HepG2 (cell line): ENCODE measurements at regions not wholly inside any gene's neighbourhood (a gene's known extent, or its start where the extent isn't known, plus 50 kb on each side); places are given as distances from the start of the nearest gene placed in this dataset.

Source experiments
- ADNP ChIP-seq: sonication (generic); formaldehyde crosslinking; IDR thresholded peaks from 2 replicates; pipeline ENCODE4 v1.4.0; 2020; ENCODE audit warnings: missing genetic modification reagents
- AHR ChIP-seq: IDR thresholded peaks from 2 replicates; pipeline ENCODE4 v1.6.1; 2018; ENCODE audit warnings: missing genetic modification reagents, missing compliant biosample characterization
- GATAD2A ChIP-seq: IDR thresholded peaks from 2 replicates; pipeline ENCODE4 v1.6.1; 2016
- HDAC2 ChIP-seq: sonication (generic); formaldehyde crosslinking; IDR thresholded peaks from 2 replicates; pipeline ENCODE4 v1.4.0; 2020; ENCODE audit warnings: missing genetic modification reagents
- HNF4A ChIP-seq: sonication (generic); formaldehyde crosslinking; IDR thresholded peaks from 2 replicates; pipeline ENCODE4 v1.4.0; 2020; ENCODE audit warnings: missing genetic modification reagents
- MED1 ChIP-seq: sonication (generic); formaldehyde crosslinking; IDR thresholded peaks from 2 replicates; pipeline ENCODE4 v1.4.0; 2020; ENCODE audit warnings: missing genetic modification reagents
- NRL ChIP-seq: sonication (generic); formaldehyde crosslinking; IDR thresholded peaks from 2 replicates; pipeline ENCODE4 v1.5.0; 2020; ENCODE audit warnings: missing genetic modification reagents, mild to moderate bottlenecking, moderate library complexity, borderline replicate concordance
- PPARG ChIP-seq: conservative IDR thresholded peaks from 2 replicates; pipeline ENCODE4 v1.6.1; 2016; ENCODE audit warnings: missing biosample characterization, missing genetic modification reagents
- PRPF4 ChIP-seq: fragments of 200-400 bp; formaldehyde crosslinking; IDR thresholded peaks from 2 replicates; pipeline ENCODE4 v1.6.1; 2016; ENCODE audit warnings: low read length, low read depth; ENCODE audit not compliant: poor library complexity, severe bottlenecking
- RARG ChIP-seq: sonication (generic); formaldehyde crosslinking; IDR thresholded peaks from 2 replicates; pipeline ENCODE4 v1.4.0; 2020; ENCODE audit warnings: low read depth, mild to moderate bottlenecking, missing genetic modification reagents
- SAP130 ChIP-seq: IDR thresholded peaks from 2 replicates; pipeline ENCODE4 v1.6.1; 2016; ENCODE audit warnings: low read depth
- STAG1 ChIP-seq: sonication (generic); formaldehyde crosslinking; IDR thresholded peaks from 2 replicates; pipeline ENCODE4 v1.4.0; 2020; ENCODE audit warnings: missing genetic modification reagents
- TGIF2 ChIP-seq: IDR thresholded peaks from 2 replicates; pipeline ENCODE4 v1.6.1; 2016; ENCODE audit warnings: control low read depth, missing compliant biosample characterization
- TRIM24 ChIP-seq: sonication (generic); formaldehyde crosslinking; IDR thresholded peaks from 2 replicates; pipeline ENCODE4 v1.8.0; 2022; ENCODE audit warnings: mild to moderate bottlenecking, missing genetic modification reagents
- ZMYM2 ChIP-seq: sonication (generic); formaldehyde crosslinking; IDR thresholded peaks from 2 replicates; pipeline ENCODE4 v1.8.0; 2022; ENCODE audit warnings: mild to moderate bottlenecking, missing genetic modification reagents
- ZNF232 ChIP-seq: sonication (generic); formaldehyde crosslinking; IDR thresholded peaks from 2 replicates; pipeline ENCODE4 v1.4.0; 2020; ENCODE audit warnings: missing genetic modification reagents, borderline replicate concordance
- ZNF3 ChIP-seq: IDR thresholded peaks from 2 replicates; pipeline ENCODE4 v1.7.0; 2017; ENCODE audit warnings: inconsistent platforms
- ZNF350 ChIP-seq: sonication (generic); formaldehyde crosslinking; IDR thresholded peaks from 2 replicates; pipeline ENCODE4 v1.4.0; 2020; ENCODE audit warnings: mild to moderate bottlenecking, low read depth, missing genetic modification reagents, borderline replicate concordance
- ZNF749 ChIP-seq: sonication (generic); formaldehyde crosslinking; IDR thresholded peaks from 2 replicates; pipeline ENCODE4 v1.8.0; 2022; ENCODE audit warnings: mild to moderate bottlenecking, missing genetic modification reagents, moderate library complexity, borderline replicate concordance
- ZSCAN20 ChIP-seq: sonication (generic); formaldehyde crosslinking; IDR thresholded peaks from 2 replicates; pipeline ENCODE4 v1.4.0; 2020; ENCODE audit warnings: missing genetic modification reagents, mild to moderate bottlenecking, borderline replicate concordance
- ZSCAN25 ChIP-seq: sonication (generic); formaldehyde crosslinking; IDR thresholded peaks from 2 replicates; pipeline ENCODE4 v1.8.0; 2022; ENCODE audit warnings: mild to moderate bottlenecking, missing genetic modification reagents
- TF ChIP-seq, protein P1 (sequence below): sonication (generic); formaldehyde crosslinking; IDR thresholded peaks from 2 replicates; pipeline ENCODE4 v1.5.0; 2020; ENCODE audit warnings: mild to moderate bottlenecking, missing genetic modification reagents, moderate library complexity
- TF ChIP-seq, protein P2 (sequence below): sonication (generic); formaldehyde crosslinking; IDR thresholded peaks from 2 replicates; pipeline ENCODE4 v1.4.0; 2020; ENCODE audit warnings: missing genetic modification reagents

DNA sequence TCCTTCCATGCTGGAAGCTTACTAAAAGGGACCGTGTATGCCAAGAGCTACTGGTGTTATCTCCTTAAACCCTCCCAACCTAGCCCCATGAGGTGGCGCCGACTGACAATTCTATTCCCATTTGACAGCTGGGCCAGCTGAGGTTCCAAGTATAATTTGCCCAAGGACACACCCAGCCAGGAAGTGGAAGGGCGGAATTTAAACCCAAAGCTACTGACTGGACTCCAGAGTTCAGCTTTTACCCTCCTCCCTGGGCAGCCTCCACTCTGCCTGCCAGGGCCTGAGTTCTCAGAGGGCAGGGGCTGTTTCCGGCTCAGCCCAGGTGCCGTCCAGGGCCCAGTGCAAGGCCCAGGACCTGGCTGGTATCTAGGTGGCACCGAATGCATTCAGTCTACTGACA is 71.8 kb downstream of the C9orf50 start (continued):
- no peak for TF ChIP-seq ZSCAN20 (CRISPR knock-in tag)
- peak; percentile 36; the same call in 1 of the 2 replicates for TF ChIP-seq HNF4A (CRISPR knock-in tag)
- TF ChIP-seq TRIM24 (CRISPR knock-in tag): no peak
- TF ChIP-seq ZNF3 (CRISPR knock-in tag): 0 out of 2 replicates have a peak, but pooled peaks have one; percentile 57
- TF ChIP-seq STAG1 (CRISPR knock-in tag): peak; percentile 60
- TF ChIP-seq GATAD2A: 0 out of 2 replicates have a peak, but pooled peaks have one; percentile 1
- peak; percentile 46; the same call in 1 of the 2 replicates for TF ChIP-seq MED1 (CRISPR knock-in tag)
- TF ChIP-seq ZMYM2 (CRISPR knock-in tag): peak; percentile 68; the same call in 1 of the 2 replicates
- peak; percentile 14; the same call in 1 of the 2 replicates for TF ChIP-seq SAP130 (CRISPR knock-in tag)
- TF ChIP-seq HDAC2: peak; percentile 21; the same call in 1 of the 2 replicates
- no peak for TF ChIP-seq PRPF4
- TF ChIP-seq ADNP (CRISPR knock-in tag): peak; percentile 80; the same call in 1 of the 2 replicates
- TF ChIP-seq ZNF749: no peak
- TF ChIP-seq ZSCAN25 (CRISPR knock-in tag): peak; percentile 55; the same call in 1 of the 2 replicates
- TF ChIP-seq RARG (CRISPR knock-in tag): no peak
- TF ChIP-seq, protein P1, sequence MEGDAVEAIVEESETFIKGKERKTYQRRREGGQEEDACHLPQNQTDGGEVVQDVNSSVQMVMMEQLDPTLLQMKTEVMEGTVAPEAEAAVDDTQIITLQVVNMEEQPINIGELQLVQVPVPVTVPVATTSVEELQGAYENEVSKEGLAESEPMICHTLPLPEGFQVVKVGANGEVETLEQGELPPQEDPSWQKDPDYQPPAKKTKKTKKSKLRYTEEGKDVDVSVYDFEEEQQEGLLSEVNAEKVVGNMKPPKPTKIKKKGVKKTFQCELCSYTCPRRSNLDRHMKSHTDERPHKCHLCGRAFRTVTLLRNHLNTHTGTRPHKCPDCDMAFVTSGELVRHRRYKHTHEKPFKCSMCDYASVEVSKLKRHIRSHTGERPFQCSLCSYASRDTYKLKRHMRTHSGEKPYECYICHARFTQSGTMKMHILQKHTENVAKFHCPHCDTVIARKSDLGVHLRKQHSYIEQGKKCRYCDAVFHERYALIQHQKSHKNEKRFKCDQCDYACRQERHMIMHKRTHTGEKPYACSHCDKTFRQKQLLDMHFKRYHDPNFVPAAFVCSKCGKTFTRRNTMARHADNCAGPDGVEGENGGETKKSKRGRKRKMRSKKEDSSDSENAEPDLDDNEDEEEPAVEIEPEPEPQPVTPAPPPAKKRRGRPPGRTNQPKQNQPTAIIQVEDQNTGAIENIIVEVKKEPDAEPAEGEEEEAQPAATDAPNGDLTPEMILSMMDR (CRISPR knock-in tag): 0 out of 2 replicates have a peak, but pooled peaks have one; percentile 40
- 0 out of 2 replicates have a peak, but pooled peaks have one; percentile 17 for TF ChIP-seq ZNF350 (CRISPR knock-in tag)
- 0 out of 2 replicates have a peak, but pooled peaks have one; percentile 35 for TF ChIP-seq TGIF2 (CRISPR knock-in tag)
- TF ChIP-seq ZNF232 (CRISPR knock-in tag): no peak
- TF ChIP-seq AHR (CRISPR knock-in tag): no peak
- TF ChIP-seq, protein P2, sequence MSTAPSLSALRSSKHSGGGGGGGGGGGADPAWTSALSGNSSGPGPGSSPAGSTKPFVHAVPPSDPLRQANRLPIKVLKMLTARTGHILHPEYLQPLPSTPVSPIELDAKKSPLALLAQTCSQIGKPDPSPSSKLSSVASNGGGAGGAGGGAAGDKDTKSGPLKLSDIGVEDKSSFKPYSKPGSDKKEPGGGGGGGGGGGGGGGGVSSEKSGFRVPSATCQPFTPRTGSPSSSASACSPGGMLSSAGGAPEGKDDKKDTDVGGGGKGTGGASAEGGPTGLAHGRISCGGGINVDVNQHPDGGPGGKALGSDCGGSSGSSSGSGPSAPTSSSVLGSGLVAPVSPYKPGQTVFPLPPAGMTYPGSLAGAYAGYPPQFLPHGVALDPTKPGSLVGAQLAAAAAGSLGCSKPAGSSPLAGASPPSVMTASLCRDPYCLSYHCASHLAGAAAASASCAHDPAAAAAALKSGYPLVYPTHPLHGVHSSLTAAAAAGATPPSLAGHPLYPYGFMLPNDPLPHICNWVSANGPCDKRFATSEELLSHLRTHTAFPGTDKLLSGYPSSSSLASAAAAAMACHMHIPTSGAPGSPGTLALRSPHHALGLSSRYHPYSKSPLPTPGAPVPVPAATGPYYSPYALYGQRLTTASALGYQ (CRISPR knock-in tag): 0 out of 2 replicates have a peak, but pooled peaks have one; percentile 8
- no peak for TF ChIP-seq PPARG (CRISPR knock-in tag)
- TF ChIP-seq NRL (CRISPR knock-in tag): 0 out of 2 replicates have a peak, but pooled peaks have one; percentile 60
